Stimulated activated memory B cell treated with anti-CD40 and anti-IgM and Interleukin-4, amounts not matched to agents 10 μg/mL and 1 μg/mL and 100 μg/mL, for 72 hours (primary cell): ENCODE measurements at regions not wholly inside any gene's neighbourhood (a gene's known extent, or its start where the extent isn't known, plus 50 kb on each side); places are given as distances from the start of the nearest gene placed in this dataset.
"Not testable (repeated sequence)": the region's sequence is repeated elsewhere in the genome, so short reads cannot be mapped to it uniquely, and the experiment has no call there.

ENCODE experiments used
- ATAC-seq: fragments of 150-1000 bp; cut with Tn5 transposase; 2 replicates; pipeline ENCODE4 v1.10.0; 2021
- H3K27ac Mint-ChIP-seq: one replicate; pipeline ENCODE4 v1.8.0; 2022; ENCODE audit warnings: mild to moderate bottlenecking, mixed read lengths
- H3K27me3 Mint-ChIP-seq: one replicate; pipeline ENCODE4 v1.8.0; 2022; ENCODE audit warnings: mixed read lengths
- H3K36me3 Mint-ChIP-seq: one replicate; pipeline ENCODE4 v1.8.0; 2022; ENCODE audit warnings: mixed read lengths
- H3K4me1 Mint-ChIP-seq: one replicate; pipeline ENCODE4 v1.8.0; 2022; ENCODE audit warnings: mixed read lengths
- H3K4me3 Mint-ChIP-seq: one replicate; pipeline ENCODE4 v1.8.0; 2022; ENCODE audit warnings: mild to moderate bottlenecking, moderate library complexity, mixed read lengths
- H3K9me3 Mint-ChIP-seq: one replicate; pipeline ENCODE4 v1.8.0; 2022; ENCODE audit warnings: mixed read lengths

DNA sequence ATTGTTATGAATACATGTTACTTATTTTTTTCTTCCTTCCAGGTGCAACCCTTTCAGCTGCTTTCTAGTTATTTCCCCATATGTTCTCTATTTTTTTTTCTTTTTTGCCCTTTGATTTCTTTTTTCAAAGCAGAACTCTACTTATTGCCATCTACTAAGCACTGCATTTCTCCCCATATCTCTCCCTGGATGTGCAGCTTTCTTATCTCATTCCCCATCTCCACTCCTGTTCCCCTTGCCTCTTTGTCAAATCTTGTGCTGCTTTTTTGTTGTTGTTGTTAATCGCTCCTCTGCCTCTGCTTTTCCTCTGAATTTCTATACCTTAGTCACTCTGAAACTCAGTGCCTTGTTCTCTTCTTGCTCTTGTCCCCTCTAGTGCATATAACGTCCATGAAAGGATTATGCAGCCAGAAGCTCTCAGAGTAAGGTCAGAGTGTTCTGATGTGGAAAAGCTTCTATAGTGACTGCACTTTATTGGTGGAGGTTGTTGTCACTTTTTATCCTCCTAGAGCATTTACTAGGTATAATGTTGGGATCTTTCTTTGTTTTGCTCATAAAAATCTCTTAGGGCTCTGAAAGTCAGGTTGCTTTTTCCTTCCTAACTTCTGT lies 51.1 kb upstream of the JADE1 start:
- no peaks in the 10 kb centered on the region for H3K36me3 Mint-ChIP-seq
- no peak for ATAC-seq
- H3K9me3 Mint-ChIP-seq, result no peaks in the 10 kb centered on the region
- H3K27ac Mint-ChIP-seq, result no peak overlapping the region
- no peaks in the 10 kb centered on the region for H3K4me1 Mint-ChIP-seq
- no peaks in the 10 kb centered on the region for H3K27me3 Mint-ChIP-seq
- no peak overlapping the region for H3K4me3 Mint-ChIP-seq

DNA sequence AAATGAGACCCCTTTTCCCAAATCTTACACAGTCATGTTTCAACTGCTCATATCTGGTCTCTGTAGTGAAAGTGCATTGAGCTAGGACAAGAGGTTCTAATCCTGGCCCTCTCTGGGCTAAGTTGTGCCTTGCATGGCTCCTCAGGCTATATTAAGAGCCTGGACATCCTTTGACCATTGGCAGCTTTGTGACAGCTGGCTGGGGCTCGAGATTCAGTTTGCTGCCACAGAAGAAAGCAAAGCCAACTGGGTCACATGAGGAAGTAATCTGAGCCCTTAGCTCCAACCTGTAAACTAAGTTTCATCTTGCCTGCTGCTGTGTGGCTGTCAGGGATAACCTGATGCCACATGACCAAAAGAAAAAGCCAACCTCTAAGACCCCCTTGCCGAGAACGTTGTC lies 51.8 kb upstream of the JADE1 start:
- no peak overlapping the region for H3K4me3 Mint-ChIP-seq
- H3K4me1 Mint-ChIP-seq, result no peaks in the 10 kb centered on the region
- H3K9me3 Mint-ChIP-seq, result no peaks in the 10 kb centered on the region
- H3K27ac Mint-ChIP-seq, result no peak overlapping the region
- H3K27me3 Mint-ChIP-seq, result no peaks in the 10 kb centered on the region
- no peaks in the 10 kb centered on the region for H3K36me3 Mint-ChIP-seq
- ATAC-seq, result no peak

DNA sequence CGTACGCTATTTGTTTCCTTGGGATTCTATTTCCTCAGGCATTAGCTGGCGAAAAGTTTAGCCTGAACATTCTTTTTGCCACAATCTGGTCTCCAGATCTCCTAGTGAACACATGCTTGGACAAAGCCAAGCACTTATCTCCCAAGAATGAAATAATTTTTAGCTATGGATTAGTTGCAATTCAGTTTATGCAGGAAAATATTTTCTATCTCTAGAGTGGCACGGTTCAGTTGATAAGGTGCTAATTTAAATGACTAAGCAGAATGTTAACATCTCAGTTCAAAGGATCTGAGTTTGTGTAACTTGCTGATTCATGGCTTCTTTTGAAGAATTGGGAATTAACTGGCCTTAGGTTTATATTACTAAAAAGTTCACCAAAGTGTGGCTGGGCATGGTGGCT lies 58.1 kb upstream of the JADE1 start:
- no peaks in the 10 kb centered on the region for H3K9me3 Mint-ChIP-seq
- H3K27me3 Mint-ChIP-seq, result no peaks in the 10 kb centered on the region
- no peaks in the 10 kb centered on the region for H3K4me1 Mint-ChIP-seq
- H3K36me3 Mint-ChIP-seq, result no peaks in the 10 kb centered on the region
- H3K4me3 Mint-ChIP-seq, result no peak overlapping the region
- no peak overlapping the region for H3K27ac Mint-ChIP-seq
- ATAC-seq, result no peak

DNA sequence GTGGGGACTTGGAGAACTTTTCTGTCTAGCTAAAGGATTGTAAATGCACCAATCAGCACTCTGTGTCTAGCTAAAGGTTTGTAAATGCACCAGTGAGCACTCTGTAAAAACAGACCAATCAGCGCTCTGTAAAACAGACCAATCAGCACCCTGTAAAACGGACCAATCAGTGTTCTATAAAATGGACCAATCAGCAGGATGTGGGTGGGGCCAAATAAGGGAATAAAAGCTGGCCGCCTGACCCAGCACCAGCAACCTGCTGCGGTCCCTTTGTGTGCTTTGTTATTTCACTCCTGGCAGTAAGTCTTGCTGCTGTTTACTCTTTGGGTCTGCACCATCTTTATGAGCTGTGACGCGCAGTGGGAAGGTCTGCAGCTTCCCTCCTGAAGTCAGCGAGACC lies 67.8 kb upstream of the JADE1 start:
- H3K27ac Mint-ChIP-seq, H3K36me3 Mint-ChIP-seq, H3K27me3 Mint-ChIP-seq, H3K4me1 Mint-ChIP-seq, H3K4me3 Mint-ChIP-seq, H3K9me3 Mint-ChIP-seq, ATAC-seq: not testable (repeated sequence)

DNA sequence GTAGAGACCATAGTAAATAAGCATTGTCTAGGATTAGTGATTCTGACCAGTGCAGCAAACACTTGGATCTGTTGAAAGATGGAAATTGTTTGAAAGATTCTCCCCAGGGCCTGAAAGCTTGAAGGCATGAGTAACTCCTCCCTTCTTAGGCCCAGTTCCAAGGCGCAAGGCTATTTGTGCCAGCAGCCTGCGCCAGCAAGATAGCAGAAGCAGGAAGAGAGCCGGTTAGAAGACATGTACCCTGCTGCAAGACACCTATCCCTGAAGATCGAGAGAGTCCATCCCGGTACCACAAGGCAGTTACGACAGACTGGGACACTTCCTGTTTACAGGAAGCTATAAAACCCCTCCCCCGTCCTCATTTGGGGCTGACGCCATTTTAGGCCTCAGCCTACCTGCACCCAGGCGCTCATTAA lies 72.4 kb upstream of the JADE1 start:
- Mint-ChIP-seq H3K36me3 (no peaks in the 10 kb centered on the region), H3K4me1 (no peaks in the 10 kb centered on the region), H3K27me3 (no peaks in the 10 kb centered on the region), H3K4me3 (no peak overlapping the region), H3K9me3 (no peaks in the 10 kb centered on the region), H3K27ac (no peak overlapping the region)
- no peak for ATAC-seq

DNA sequence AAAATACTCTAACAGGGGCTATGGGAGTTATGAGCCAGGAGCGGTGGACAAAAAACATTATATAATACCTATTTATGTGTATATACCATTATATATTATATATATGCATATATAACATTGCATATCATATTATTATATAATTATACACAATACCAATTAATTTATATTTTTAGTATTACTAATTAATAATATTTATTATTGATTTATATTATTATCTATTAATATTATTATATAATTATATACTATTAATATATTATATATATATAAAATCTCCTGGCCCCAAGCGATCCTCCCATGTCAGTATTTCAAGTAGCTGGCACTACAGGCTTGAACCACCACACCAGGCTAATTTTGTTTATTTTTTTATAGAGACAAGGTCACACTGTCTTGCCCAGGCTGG lies 73.8 kb upstream of the JADE1 start:
- H3K4me3 Mint-ChIP-seq, result no peak overlapping the region
- H3K27ac Mint-ChIP-seq, result no peak overlapping the region
- no peaks in the 10 kb centered on the region for H3K36me3 Mint-ChIP-seq
- no peak for ATAC-seq
- no peaks in the 10 kb centered on the region for H3K4me1 Mint-ChIP-seq
- no peaks in the 10 kb centered on the region for H3K9me3 Mint-ChIP-seq
- H3K27me3 Mint-ChIP-seq, result no peaks in the 10 kb centered on the region

DNA sequence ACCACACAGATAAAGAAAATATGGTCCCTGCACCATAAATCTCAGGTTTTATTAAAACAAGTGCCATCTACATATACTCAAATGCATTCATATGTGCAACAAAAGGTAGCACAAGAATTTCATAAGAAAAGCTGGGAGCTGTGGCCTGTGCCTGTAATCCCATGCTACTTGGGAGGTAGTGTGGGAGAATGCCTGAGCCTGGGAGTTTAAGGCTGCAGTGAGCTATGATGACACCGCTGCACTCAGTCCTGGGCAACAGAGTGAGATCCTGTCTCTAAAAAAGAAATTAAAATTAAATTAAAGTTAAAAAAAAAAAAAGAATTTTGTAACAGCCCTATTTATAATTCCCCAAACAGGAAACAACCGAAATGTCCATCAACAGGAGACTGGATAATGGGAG lies 81.3 kb upstream of the JADE1 start:
- Mint-ChIP-seq H3K27ac (no peak overlapping the region), H3K36me3 (no peaks in the 10 kb centered on the region), H3K27me3 (no peaks in the 10 kb centered on the region), H3K9me3 (no peaks in the 10 kb centered on the region), H3K4me1 (no peaks in the 10 kb centered on the region), H3K4me3 (no peak overlapping the region)
- no peak for ATAC-seq

DNA sequence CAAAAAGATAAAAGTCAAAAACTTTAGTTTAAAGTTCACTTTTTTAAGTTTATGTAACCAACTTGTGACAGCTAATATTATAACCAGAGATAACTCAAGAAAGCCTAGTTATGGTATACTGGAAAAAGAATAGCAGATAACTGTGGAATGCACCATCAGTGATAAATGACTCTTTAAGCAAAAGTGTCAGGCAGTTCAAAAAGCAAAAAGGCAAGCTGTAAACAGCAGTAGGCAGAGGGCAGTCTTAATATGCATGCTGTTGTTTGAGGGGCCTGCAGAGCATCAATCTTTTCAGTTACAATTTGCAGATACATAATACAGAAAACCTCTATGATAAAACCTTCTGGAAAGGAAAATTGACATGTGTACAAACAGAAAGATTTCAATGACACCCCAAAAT lies 81.8 kb upstream of the JADE1 start:
- H3K4me1 Mint-ChIP-seq, result no peaks in the 10 kb centered on the region
- H3K27me3 Mint-ChIP-seq, result no peaks in the 10 kb centered on the region
- H3K27ac Mint-ChIP-seq, result no peak overlapping the region

DNA sequence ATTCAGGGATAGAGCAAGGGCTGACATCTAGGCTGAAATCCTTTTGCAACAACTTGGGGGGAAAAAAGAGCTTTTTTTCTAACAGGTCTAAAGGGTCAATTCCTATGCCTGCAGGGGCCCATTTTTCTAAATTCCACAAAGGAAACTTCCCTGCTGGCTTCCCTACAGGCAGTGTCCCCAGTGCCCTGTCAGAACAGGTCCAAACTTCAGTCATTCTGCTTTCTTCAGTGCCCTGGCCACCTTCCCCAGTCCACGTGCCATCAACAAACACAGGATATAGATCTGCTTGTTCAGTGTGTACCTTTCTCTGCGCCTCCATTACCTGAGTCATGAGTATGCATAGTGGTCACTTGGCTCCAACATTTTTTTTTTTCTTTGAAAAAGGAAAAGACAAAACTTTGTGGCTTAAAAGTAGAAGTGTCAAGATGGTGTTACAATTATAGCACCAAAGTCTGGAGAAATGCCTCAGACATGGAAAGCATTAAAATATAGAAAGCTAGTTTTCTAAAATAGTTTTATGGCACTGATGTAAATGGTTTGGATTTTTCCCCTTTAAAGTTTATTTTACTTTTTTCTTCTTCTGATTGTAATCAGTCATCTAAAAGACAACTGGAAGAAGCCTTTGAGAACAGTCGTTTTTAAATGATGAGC lies 84.0 kb upstream of the JADE1 start:
- no peak overlapping the region for H3K27ac Mint-ChIP-seq

More for the DNA sequence above, 81.8 kb upstream of the JADE1 start:
- no peak for ATAC-seq
- Mint-ChIP-seq H3K4me3 (no peak overlapping the region), H3K36me3 (no peaks in the 10 kb centered on the region), H3K9me3 (no peaks in the 10 kb centered on the region)

DNA sequence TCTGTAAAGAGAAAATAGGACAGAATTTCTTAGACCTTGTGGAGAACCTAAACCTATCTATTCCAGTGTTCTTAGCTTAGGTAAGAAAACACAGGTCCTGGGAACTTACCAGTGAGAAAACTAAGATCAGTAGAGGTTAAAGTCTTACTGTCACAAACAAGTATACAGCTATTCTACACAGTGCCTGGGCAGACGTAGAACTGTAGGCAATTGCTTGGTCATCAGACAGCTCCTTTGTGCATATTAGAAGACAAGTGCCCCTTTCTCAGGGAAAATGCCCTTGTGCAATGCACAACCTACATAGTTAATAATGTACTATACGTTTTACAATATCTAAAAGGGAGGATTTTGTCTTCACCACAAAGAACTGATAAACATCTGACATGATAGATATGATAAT lies 86.6 kb upstream of the JADE1 start:
- H3K4me3 Mint-ChIP-seq, result no peak overlapping the region
- ATAC-seq, result no peak
- H3K27ac Mint-ChIP-seq, result no peak overlapping the region
- H3K4me1 Mint-ChIP-seq, result no peaks in the 10 kb centered on the region
- no peaks in the 10 kb centered on the region for H3K36me3 Mint-ChIP-seq
- H3K27me3 Mint-ChIP-seq, result peaks cover 7% of the 10 kb centered on the region
- no peaks in the 10 kb centered on the region for H3K9me3 Mint-ChIP-seq

More for the DNA sequence above, 84.0 kb upstream of the JADE1 start:
- H3K9me3 Mint-ChIP-seq, result no peaks in the 10 kb centered on the region
- no peak for ATAC-seq
- no peak overlapping the region for H3K4me3 Mint-ChIP-seq
- H3K27me3 Mint-ChIP-seq, result peaks cover 6% of the 10 kb centered on the region
- no peaks in the 10 kb centered on the region for H3K4me1 Mint-ChIP-seq
- no peaks in the 10 kb centered on the region for H3K36me3 Mint-ChIP-seq

DNA sequence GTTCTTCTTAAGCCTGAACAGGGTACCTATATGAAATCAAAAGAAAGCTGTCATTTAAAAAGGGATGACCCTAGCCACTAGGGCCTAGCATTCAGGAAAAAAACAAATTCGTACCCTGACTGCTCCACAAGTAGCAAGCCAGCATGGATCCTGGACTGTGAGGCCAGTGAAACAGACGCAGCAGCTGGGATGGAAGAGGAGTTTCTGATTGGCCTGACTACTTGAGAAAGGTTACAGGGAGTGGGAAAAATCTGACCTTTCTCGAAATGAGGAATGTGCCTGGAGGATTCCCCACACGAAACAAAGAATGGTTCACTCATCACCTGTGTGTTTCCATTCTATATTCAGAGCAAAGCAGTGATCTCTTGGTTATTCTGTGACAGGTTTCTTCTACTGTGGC lies 87.6 kb upstream of the JADE1 start:
- H3K27ac Mint-ChIP-seq, result no peak overlapping the region
- H3K4me3 Mint-ChIP-seq, result no peak overlapping the region
- H3K36me3 Mint-ChIP-seq, result no peaks in the 10 kb centered on the region
- H3K9me3 Mint-ChIP-seq, result no peaks in the 10 kb centered on the region
- no peak for ATAC-seq
- no peaks in the 10 kb centered on the region for H3K4me1 Mint-ChIP-seq
- peaks cover 17% of the 10 kb centered on the region for H3K27me3 Mint-ChIP-seq

DNA sequence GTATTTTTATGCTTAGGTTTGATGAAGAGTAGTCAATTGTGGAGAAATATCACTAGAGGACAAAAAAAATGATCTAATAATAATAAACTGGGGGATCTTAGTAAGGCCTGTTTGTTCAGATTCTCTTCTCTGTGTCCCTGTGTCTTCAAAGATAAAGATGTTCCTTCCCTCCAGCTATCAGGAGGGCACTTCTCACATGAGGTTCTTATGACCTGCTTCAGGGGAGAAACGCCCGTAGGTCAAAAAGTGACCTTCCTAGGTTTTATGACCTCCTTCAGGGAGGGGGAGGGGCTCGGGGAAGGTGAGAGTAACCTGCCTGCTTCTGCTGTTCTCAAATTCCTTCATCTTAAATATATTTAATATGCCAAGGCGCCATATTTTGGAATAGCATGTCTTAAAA lies 89.2 kb upstream of the JADE1 start:
- Mint-ChIP-seq H3K27me3 (peaks cover 21% of the 10 kb centered on the region), H3K4me1 (no peaks in the 10 kb centered on the region), H3K27ac (no peak overlapping the region), H3K9me3 (no peaks in the 10 kb centered on the region), H3K4me3 (no peak overlapping the region), H3K36me3 (no peaks in the 10 kb centered on the region)
- ATAC-seq, result no peak

DNA sequence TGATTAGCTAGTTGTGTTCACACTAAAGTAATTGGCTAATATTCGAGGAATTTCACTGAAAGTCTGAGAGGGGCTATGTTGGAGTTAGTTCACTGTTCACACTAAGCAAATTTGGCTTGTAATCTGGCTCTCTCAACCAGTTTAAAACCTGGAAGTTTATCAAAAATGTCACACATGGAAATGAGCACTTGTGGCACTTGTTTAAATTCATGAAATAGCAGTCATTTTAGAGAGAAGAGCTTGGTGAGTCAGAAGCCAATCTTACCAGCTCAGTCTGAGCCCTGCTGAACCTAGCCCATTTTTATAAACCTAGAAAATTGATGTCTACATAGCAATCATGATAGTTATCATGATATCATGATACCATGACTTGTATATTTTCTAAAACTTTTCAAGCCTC lies 90.7 kb upstream of the JADE1 start:
- no peak overlapping the region for H3K4me3 Mint-ChIP-seq
- no peaks in the 10 kb centered on the region for H3K4me1 Mint-ChIP-seq
- no peak overlapping the region for H3K27ac Mint-ChIP-seq
- no peaks in the 10 kb centered on the region for H3K36me3 Mint-ChIP-seq
- H3K27me3 Mint-ChIP-seq, result peaks cover 21% of the 10 kb centered on the region
- H3K9me3 Mint-ChIP-seq, result no peaks in the 10 kb centered on the region
- ATAC-seq, result no peak

DNA sequence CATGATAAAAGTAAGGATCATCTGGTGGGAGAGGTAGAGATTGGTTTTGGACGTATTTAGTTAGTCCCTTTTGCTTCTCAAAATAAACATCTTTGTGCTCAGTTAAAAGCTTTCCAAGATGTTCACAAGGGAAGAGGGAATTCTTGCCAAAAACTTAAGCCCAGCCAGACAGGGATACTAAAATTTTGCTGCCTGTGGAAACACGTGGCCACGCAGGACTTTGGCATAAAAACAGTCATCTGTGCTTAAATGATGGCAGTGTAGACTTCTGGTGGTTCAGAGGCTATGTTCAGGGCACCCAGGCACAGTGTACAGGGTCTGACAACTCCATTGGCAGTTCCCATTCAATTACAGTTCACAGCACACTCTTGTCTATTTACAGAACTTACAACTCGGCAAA lies 93.2 kb upstream of the JADE1 start:
- H3K27me3 Mint-ChIP-seq, result peaks cover 17% of the 10 kb centered on the region
- no peaks in the 10 kb centered on the region for H3K4me1 Mint-ChIP-seq
- no peak overlapping the region for H3K27ac Mint-ChIP-seq
- ATAC-seq, result no peak
- H3K4me3 Mint-ChIP-seq, result no peak overlapping the region
- H3K9me3 Mint-ChIP-seq, result no peaks in the 10 kb centered on the region
- H3K36me3 Mint-ChIP-seq, result no peaks in the 10 kb centered on the region

DNA sequence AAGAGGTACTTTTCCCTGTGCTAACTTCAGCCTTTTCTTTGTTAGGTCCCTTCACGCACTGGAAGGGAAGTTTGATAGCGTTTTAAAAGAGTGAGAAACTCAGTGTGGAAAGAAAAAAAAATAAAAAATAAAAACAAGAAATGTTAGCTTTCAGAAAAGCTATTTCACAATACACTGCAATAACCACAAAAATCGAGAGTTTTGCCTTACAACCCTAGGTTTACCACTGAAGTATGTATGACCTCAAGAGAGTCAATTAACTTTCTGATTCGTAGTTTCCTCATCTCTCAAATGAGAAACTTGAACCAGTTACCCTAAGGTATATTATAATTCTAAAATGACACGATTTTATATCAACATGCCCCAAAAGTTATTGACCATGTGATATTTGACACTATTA lies 93.9 kb upstream of the JADE1 start:
- no peaks in the 10 kb centered on the region for H3K9me3 Mint-ChIP-seq
- ATAC-seq, result no peak
- H3K4me3 Mint-ChIP-seq, result no peak overlapping the region
- H3K4me1 Mint-ChIP-seq, result no peaks in the 10 kb centered on the region
- H3K27ac Mint-ChIP-seq, result no peak overlapping the region
- H3K27me3 Mint-ChIP-seq, result peaks cover 15% of the 10 kb centered on the region
- H3K36me3 Mint-ChIP-seq, result no peaks in the 10 kb centered on the region

DNA sequence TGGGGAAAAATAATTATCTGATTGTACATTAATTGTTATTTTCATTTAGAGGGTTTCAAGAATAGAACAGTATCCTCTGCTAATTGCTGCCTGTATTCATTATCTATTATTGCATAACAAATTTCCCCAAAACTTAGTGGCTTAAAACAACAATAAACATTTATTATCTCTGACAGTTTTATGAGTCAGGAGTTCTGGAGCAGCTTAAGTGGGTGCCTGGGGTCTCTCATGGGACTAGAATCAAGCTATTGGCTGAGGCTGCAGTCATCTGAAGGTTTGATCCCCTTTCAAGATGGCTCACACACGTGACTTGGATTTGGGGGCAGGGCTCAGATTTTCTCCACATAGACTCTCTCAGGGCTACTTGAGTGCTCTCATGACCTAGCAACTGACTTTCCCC lies 98.1 kb upstream of the JADE1 start:
- Mint-ChIP-seq H3K4me1 (no peaks in the 10 kb centered on the region), H3K27me3 (peaks cover 2% of the 10 kb centered on the region), H3K27ac (no peak overlapping the region), H3K4me3 (no peak overlapping the region), H3K36me3 (no peaks in the 10 kb centered on the region), H3K9me3 (no peaks in the 10 kb centered on the region)
- ATAC-seq, result no peak
